Hematopoietic multipotent progenitor cell treated with erythropoietin and hydrocortisone succinate and interleukin-3 and kit ligand, for 4 days (in vitro differentiated cells): ENCODE measurements at regions not wholly inside any gene's neighbourhood (a gene's known extent, or its start where the extent isn't known, plus 50 kb on each side); places are given as distances from the start of the nearest gene placed in this dataset.
"Not testable (repeated sequence)": the region's sequence is repeated elsewhere in the genome, so short reads cannot be mapped to it uniquely, and the experiment has no call there.

Source experiments
- DNase-seq: peaks from one replicate; pipeline ENCODE4 v3.0.0-alpha.2; 2015

- no peak for DNase-seq
Measured at GRCh38 chr3:75395580-75396315, 268.4 kb upstream of the FRG2C start.

GRCh38 chr3:75396316-75396802 is 267.8 kb upstream of the FRG2C start:
- DNase-seq: peak; percentile 2

- DNase-seq: not testable (repeated sequence)
Measured at GRCh38 chr3:75397486-75397885, 266.6 kb upstream of the FRG2C start.

DNA sequence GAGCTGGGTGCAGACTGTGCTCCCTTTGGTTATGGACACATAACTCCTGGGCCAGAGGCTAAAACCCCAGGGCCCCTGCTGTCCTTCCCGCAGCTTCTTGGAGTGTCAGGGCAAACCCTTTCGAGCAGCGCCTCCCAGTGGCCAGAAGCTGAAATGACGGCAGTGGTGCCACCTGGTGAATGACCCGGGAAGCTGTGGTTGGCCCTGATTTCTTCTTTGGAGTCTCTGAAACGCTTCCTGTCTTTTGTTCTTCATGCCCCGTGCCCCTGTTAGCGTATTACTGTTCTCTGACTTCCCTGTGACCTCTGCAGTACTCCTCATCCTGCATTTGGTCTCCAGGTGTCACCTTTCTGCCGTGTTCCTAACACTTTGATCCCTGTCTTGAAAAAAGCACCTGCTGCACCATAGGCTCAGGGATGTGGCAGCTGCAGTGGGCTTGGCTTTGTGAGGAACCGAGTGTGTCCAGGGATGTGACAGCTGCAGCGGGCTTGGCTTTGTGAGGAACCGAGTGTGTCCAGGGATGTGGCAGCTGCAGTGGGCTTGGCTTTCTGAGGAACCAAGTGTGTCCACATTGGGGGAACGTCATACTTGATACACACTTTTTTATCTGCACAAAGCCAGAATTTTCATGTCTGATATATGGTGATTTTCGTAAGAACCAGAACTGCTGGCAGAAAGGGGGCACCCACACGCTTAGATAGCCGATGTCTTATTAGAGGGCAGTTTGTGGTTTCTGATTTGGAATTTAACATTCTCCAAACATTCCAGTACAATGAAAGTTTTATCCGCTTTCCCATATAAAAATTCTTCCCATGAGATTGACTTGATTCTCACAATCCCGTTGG is 241.8 kb upstream of the FRG2C start:
- peak; percentile 4 for DNase-seq

DNA sequence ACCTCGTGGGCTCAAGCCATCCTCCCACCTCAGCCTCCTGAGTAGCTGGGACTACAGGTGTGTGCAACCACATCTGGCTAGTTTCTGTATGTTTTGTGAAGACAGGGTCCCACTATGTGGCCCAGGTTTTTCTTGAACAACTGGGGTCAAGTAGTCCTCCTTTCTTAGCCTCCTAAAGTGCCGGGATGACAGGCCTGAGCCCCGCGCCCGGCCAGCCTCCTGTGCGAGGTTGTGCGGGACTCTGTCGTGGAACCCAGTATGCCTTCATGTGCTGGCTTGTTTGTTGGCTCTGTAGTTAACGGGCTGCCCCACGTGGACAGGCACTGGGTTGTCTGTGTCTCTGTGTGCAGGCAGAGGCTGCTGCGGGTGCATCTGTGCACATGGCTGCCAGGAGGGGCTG is 238.7 kb upstream of the FRG2C start:
- DNase-seq: not testable (repeated sequence)

DNA sequence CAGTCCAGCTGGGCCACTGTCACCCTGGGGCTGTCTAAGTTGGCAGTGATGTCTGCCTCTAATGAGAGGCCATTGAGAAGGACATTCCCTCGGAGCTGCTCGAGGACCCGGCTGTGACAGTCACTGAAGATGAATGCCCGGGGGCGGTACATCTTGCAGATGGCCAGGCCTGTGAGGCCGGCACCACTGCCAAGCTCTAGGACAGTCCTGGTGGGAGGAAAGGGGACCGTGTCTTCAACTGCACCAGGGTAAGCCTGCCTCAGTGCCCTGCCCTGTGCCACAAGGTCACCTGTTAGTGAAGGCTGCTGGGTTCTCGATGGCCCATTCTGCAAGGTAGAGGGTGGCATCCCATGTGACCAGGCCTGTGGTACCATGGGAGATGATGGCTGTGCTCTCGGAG is 236.6 kb upstream of the FRG2C start:
- not testable (repeated sequence) for DNase-seq

GRCh38 chr3:75427906-75428305 is 236.2 kb upstream of the FRG2C start:
- DNase-seq: not testable (repeated sequence)

DNA sequence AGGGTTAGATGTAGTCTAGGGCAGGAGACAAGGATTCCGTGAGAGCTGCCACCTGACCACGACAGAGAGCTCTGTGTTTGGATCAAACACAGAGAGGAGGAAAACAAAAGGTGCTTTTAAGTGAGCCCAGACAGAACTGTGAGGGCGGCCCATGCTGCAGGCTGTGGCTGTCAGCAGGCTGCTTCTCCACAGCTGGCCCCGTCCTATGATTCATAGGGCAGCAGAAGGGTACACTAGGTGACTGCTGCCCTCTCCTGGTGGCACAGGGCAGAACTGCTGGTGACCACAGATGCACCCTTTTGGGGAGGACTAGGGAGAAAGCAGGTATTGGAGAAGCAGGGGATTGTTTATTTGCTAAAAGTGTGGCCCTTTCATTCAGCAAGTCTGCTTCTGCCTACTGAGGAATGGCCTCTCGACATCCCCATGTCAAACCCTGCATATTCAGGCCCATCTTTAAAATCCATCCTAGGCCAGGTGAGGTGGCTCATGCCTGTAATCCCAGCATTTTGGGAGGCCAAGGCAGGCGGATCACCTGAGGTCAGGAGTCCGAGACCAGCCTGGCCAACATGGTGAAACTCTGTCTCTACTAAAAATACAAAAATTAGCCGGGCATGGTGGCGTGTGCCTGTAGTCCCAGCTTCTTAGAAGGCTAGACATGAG is 234.4 kb upstream of the FRG2C start:
- peak; percentile 84 for DNase-seq

DNA sequence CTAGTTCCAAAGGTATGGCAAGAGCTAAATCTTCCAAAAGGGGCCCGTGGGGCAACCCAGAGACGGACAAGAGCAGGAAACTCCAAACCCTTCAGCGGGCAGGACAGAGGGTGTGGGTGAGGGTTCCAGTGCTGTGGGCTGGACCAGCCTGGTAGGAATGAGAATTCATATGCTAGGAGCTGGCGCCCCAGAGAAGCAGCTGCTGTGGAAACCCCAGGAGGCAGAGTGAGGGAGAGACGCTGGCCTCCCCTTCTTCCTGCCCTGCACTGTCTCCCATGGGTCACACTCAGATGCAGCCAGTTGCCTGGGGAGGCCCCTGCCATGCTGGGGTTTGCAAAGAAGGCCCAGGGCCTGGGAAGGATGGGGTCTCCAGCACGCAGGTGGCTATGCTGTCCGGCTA is 233.7 kb upstream of the FRG2C start:
- not testable (repeated sequence) for DNase-seq

DNA sequence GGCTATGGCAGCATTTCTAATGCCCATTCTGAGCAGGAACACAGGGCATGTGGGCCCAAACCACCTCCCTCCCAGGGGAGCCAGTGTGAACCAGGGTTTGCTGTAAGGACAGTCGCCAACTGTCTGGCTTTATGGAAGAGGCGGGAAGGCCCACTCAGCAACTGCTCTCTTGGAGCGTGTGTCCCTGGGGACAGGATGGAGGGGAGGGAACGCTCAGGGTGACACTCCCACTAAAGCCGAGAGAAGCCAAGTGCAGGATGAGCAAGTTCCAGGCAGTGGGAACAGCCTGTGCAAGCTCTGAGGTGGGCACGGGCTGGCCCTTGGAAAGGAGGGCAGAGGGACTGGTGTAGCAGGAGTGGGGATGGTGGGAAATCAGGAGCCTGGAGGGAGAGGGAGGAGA is 233.0 kb upstream of the FRG2C start:
- DNase-seq: not testable (repeated sequence)

DNA sequence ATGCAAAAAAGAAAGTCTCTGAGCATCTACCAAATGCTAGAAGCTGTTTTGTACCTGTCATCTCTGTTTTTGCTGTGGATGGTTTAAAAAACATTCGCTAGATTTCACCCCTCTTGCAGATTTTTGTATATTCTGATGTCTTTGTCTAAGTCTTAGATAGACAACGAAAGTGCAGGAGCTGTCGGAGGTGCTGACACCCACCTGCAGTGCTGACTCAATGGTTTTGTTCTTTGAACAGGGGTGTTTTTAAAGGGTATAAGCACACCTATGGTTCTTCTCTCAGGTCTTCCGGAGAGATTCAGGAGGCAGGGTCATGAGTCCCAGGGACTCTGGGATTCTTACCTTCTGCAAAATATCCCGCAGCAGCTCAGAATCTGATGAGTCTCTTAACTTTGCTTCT is 231.7 kb upstream of the FRG2C start:
- not testable (repeated sequence) for DNase-seq

DNA sequence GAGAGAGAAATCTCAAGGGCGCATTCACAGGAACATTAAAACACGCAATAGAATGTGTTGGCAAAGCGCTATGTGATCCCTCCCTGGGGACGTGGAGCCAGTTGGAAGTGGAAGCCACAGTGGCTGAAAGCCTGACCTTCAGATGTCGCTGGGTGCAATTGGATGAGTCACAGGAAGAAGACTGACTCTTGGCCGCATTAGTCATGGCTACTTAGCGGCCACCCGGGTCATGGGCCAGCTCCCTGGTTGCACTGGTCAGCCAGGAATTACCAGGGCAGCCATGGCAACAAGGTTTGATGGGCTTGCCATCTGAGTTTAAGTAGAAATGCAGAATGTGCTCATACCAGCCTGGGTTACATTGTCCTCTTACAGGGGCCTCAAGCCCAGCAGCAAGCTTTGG is 231.2 kb upstream of the FRG2C start:
- not testable (repeated sequence) for DNase-seq

DNA sequence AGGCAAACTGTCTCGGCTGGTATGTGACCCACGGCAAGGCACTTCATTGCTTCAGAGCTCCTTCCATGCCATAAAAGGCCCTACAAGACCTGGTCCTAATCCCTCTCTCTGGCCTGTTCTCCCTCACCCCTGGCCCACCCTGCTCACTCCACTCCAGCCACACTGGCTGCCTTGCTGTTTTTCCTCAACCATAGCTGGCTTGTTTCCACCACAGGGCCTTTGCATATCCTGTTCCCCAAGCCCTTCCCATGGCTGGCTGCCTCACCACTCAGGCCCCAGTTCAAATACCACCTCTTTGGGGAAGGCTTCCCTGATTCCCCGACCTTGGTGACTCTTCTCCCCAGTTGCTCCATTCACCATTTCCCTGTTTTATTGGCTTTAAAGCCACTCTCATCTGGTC is 230.8 kb upstream of the FRG2C start:
- DNase-seq: not testable (repeated sequence)

DNA sequence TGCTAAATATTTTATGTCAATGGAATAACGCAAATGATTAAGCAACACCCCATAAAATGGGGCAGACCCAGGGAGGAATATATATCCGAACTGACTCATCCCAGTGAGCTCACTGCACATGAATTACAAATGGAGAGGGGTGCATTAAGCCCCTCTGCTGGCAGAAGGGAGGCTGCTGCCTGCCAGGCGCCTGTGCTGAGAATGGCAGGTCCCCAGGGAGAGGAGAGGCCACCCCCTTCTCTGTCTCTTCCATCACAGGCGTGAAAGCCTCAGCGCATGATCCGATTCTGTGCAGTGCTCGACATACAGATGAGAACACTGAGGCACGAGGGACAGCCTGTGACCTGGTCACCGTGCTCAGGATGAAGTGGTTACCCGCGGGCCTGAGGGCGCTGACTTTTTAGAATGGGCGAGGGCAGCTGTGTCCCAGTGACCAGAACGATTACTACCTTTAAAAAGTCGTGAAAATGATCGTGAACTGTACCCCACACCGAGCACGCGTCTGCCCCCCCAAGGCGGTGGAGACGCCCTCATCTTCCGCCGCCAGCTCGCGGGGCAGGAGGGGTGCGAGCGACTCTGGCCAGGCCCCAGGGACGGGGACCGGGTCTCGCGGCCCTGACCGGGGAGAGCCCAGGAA is 229.7 kb upstream of the FRG2C start:
- peak; percentile 49 for DNase-seq

- peak; percentile 98 for DNase-seq
Measured at GRCh38 chr3:75434913-75435793, 229.0 kb upstream of the FRG2C start.

DNA sequence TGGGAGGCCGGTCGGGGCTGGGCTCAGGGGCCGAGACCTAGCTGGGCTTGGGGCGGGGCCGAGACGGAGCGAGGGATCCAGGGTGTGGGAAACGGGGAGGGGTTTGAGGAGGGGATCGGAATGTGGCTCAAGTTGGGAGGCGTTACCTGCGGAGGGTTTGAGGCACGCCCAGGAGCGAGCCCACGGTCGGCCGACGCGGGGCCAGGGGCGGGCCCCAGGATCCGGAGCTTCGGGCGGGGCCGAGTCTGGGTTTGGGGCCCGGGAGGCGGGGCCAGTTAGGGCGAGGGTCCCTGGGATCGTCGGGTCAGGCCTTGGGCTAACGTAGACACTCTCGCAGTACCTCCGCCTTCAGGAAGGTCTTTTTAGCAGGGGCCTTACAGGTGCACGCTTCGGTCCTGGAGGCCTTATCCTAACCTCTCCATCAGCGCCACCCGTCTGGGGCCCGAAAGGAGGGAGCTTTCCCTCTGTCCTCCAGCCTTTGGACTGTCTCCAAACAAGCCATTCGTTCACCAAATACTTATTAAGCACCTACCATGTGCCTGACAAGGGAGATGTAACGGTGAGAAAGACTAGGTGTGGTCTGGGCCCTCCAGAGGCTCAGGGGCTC is 228.2 kb upstream of the FRG2C start:
- DNase-seq: peak; percentile 89

DNA sequence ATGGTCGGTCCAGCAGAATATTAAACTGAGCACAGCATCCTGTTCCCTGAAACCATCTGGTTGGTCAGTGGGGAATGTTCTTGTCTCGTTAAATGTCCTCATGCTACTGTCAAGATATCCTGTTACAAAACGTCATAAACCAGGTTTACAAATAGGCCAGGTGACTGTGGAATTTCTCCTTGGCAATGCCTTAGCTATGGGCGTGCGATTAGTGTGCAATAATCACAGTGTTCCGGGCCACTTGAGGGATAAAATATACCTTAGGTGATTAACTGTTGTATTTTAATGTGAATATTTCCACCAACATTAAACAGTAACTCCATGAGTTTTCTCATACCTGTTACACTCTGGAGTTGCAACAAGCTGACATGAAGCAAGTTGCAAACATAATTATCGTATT is 223.1 kb upstream of the FRG2C start:
- DNase-seq: not testable (repeated sequence)

DNA sequence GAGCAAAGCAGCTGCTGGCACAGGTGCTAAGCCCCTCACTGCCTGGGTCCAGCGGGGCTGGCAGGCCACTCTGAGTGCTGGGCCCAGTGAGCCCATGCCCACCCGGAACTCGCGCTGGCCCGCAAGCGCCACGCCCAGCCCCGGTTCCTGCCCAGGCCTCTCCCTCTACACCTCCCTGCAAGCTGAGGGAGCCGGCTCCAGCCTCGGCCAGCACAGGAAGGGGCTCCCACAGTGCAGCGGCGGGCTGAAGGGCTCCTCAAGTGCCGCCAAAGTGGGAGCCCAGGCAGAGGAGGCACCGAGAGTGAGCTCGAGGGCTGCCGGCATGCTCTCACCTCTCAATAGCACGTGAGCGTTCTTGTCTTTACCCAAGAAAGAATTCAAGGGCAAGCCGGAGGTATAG is 219.5 kb upstream of the FRG2C start:
- DNase-seq: not testable (repeated sequence)

DNA sequence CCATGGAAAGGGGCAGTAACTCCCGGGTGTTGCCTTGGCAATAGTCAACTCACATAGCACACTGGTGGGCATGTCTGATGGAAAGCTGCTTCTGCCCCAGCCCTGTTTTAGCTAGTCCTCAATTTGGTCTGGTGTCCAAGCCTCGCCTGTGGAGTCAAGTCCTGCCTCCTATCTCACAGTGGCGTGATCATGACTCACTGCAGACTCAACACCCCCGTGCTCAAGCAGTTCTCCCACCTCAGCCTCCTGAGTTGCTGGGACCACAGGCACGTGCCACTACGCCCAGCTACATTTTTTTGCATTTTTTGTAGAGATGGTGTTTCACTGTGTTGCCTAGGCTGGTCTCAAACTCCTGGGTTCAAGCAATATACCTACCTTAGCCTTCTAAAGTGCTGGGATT is 218.9 kb upstream of the FRG2C start:
- DNase-seq: not testable (repeated sequence)

- DNase-seq: not testable (repeated sequence)
Measured at GRCh38 chr3:75446948-75447347, 217.2 kb upstream of the FRG2C start.

DNA sequence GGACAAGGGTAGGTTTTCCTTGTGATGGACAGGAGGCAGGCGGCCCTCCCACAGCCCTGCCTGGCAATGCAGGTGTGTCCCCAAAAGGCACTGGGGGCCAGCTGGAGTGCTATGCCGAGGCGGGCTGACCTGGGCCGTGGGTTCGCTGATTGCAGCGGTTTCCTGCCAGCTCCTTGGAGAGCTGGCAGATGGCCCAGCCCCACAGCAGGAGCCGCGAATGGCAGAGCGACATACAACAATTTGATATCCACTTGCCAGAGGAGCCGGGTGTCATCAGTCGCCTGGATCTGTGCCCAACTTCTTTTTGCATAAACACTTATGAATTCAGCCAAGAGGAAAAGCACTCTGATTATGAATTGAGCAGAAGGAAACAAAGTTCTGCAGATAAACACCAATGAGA is 210.8 kb upstream of the FRG2C start:
- DNase-seq: peak; percentile 5
